ENCODE measurements at regions not wholly inside any gene's neighbourhood (a gene's known extent, or its start where the extent isn't known, plus 50 kb on each side); places are given as distances from the start of the nearest gene placed in this dataset.

DNA sequence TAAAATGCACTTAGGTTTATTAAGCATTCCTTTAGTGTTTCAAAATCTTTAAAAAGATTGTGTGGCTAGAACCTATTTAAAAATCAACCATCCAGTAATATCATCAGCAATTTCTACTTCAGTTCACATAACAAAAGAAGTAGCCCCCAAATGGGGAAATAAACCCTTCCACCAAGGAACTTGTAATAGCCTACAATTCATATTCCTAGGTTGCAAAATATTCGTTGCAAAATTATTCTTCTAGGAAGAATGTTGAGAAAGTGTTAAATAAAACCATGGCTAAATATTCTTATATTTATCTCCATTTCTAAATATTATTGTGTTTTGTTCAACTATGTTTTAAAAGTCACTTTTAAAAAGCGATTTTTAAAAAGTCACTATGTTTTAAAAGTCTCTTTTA is 177.9 kb upstream of the PRLR start:
- no peaks in the 10 kb centered on the region for H3K79me2 ChIP-seq (ENCODE audit: low read length)
- no peak overlapping the region for H3K27ac ChIP-seq (ENCODE audit: low read length)
- H2AFZ ChIP-seq (ENCODE audit: low read length) = no peak overlapping the region
- no peaks in the 10 kb centered on the region for H3K4me1 ChIP-seq (ENCODE audit: low read length)
- no peak overlapping the region for H3K9ac ChIP-seq (ENCODE audit: low read length)
- H3K4me3 ChIP-seq (ENCODE audit: low read length) = no peak overlapping the region
- H3K36me3 ChIP-seq (ENCODE audit: insufficient read depth, low read length) = no peaks in the 10 kb centered on the region
- H3K4me2 ChIP-seq (ENCODE audit: low read depth, low read length, poor library complexity, severe bottlenecking) = no peak overlapping the region
- H3K9me2 ChIP-seq (replicated peaks; ENCODE audit: insufficient read depth, low read length) = 0 out of 2 replicates have a peak, but pooled peaks cover 4% of the 10 kb centered on the region
- H3K9me3 ChIP-seq (ENCODE audit: low read length) = no peaks in the 10 kb centered on the region
- no peaks in the 10 kb centered on the region for H4K20me1 ChIP-seq (ENCODE audit: insufficient read depth, low read depth, low read length)
- no peak for DNase-seq
- no peaks in the 10 kb centered on the region for H3K27me3 ChIP-seq (ENCODE audit: low read length)

DNA sequence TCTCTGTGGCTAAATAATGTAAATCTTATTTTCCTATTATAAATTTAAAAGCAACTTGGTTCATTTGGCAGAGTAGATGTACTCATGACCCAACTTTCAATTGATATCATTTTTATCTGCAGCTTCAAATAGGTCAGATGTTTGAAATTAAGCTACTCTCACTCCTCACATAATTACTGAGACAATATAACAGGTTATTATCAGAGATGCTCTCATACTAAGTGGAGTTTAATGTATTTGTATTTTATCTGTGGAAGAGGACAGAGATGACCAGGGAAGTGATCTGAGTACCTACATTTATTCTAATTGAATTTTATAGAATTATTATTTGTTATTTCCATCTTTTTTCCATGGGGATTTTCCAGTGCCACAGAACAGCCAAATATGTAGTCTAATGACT is 177.4 kb upstream of the PRLR start:
- H4K20me1 ChIP-seq (ENCODE audit: insufficient read depth, low read depth, low read length) = no peaks in the 10 kb centered on the region
- no peak overlapping the region for H3K4me3 ChIP-seq (ENCODE audit: low read length)

DNA sequence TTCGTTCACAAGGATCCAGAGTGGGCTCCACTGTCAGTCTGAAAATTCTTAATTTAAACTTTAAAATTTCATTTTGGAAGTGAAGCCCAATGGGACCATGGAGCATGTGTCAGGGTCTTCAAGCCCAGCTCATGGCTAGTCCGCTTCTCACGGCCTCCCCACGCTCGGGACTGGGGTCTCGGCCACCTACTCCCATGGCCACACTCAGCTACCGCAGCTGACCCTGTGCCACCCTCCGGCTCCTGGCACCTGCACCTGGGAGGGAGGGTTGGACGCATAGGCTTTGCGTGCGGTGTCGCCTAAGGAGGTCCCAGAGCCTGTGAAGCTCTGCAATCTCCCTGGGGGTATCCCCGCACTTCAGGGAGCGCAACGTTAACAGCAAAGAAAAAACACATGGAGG is 175.7 kb upstream of the PRLR start:
- Histone ChIP-seq H3K9me3 (ENCODE audit: low read length) (no peaks in the 10 kb centered on the region), H3K4me2 (ENCODE audit: low read depth, low read length, poor library complexity, severe bottlenecking) (no peak overlapping the region)

More for the DNA sequence above, 177.4 kb upstream of the PRLR start:
- no peaks in the 10 kb centered on the region for H3K79me2 ChIP-seq (ENCODE audit: low read length)
- 0 out of 2 replicates have a peak, but pooled peaks cover 4% of the 10 kb centered on the region for H3K9me2 ChIP-seq (replicated peaks; ENCODE audit: insufficient read depth, low read length)
- H3K9ac ChIP-seq (ENCODE audit: low read length) = no peak overlapping the region
- H3K27ac ChIP-seq (ENCODE audit: low read length) = no peak overlapping the region
- no peaks in the 10 kb centered on the region for H3K9me3 ChIP-seq (ENCODE audit: low read length)
- no peaks in the 10 kb centered on the region for H3K36me3 ChIP-seq (ENCODE audit: insufficient read depth, low read length)
- DNase-seq = no peak
- no peaks in the 10 kb centered on the region for H3K4me1 ChIP-seq (ENCODE audit: low read length)
- H3K4me2 ChIP-seq (ENCODE audit: low read depth, low read length, poor library complexity, severe bottlenecking) = no peak overlapping the region
- H3K27me3 ChIP-seq (ENCODE audit: low read length) = no peaks in the 10 kb centered on the region
- no peak overlapping the region for H2AFZ ChIP-seq (ENCODE audit: low read length)

DNA sequence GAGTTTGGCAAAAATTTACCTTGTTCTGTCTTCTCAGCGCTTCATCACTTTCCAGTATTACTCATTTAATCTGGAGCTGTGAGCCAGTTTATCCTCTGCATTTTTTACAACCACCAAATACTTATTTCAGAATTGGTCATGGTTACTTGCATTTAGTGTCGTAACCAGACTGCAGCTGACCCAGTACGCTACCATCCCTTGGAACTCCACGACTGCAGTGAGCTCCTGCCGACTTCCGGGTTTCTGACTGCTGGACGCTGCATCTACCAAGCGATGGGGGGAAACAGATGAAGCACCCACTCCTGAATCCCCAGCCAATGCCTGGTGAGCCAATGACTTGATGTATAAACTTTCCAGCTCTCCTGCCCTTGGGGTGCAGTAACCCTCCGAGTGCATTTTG is 174.4 kb upstream of the PRLR start:
- no peaks in the 10 kb centered on the region for H3K27me3 ChIP-seq (ENCODE audit: low read length)
- no peaks in the 10 kb centered on the region for H3K36me3 ChIP-seq (ENCODE audit: insufficient read depth, low read length)
- no peak overlapping the region for H2AFZ ChIP-seq (ENCODE audit: low read length)
- no peak for DNase-seq
- no peaks in the 10 kb centered on the region for H4K20me1 ChIP-seq (ENCODE audit: insufficient read depth, low read depth, low read length)
- no peaks in the 10 kb centered on the region for H3K79me2 ChIP-seq (ENCODE audit: low read length)
- no peaks in the 10 kb centered on the region for H3K4me1 ChIP-seq (ENCODE audit: low read length)
- H3K27ac ChIP-seq (ENCODE audit: low read length) = no peak overlapping the region
- no peak overlapping the region for H3K4me3 ChIP-seq (ENCODE audit: low read length)
- H3K9me3 ChIP-seq (ENCODE audit: low read length) = no peaks in the 10 kb centered on the region
- no peak overlapping the region for H3K4me2 ChIP-seq (ENCODE audit: low read depth, low read length, poor library complexity, severe bottlenecking)
- H3K9me2 ChIP-seq (replicated peaks; ENCODE audit: insufficient read depth, low read length) = 0 out of 2 replicates have a peak, but pooled peaks cover 4% of the 10 kb centered on the region
- H3K9ac ChIP-seq (ENCODE audit: low read length) = no peak overlapping the region

More for the DNA sequence above, 175.7 kb upstream of the PRLR start:
- Histone ChIP-seq H3K4me1 (ENCODE audit: low read length) (no peaks in the 10 kb centered on the region), H3K4me3 (ENCODE audit: low read length) (no peak overlapping the region), H3K27me3 (ENCODE audit: low read length) (no peaks in the 10 kb centered on the region), H2AFZ (ENCODE audit: low read length) (no peak overlapping the region), H3K9ac (ENCODE audit: low read length) (no peak overlapping the region), H3K36me3 (ENCODE audit: insufficient read depth, low read length) (no peaks in the 10 kb centered on the region), H3K27ac (ENCODE audit: low read length) (no peak overlapping the region), H4K20me1 (ENCODE audit: insufficient read depth, low read depth, low read length) (no peaks in the 10 kb centered on the region), H3K79me2 (ENCODE audit: low read length) (no peaks in the 10 kb centered on the region), H3K9me2 (replicated peaks; ENCODE audit: insufficient read depth, low read length) (0 out of 2 replicates have a peak, but pooled peaks cover 4% of the 10 kb centered on the region)
- DNase-seq = no peak

DNA sequence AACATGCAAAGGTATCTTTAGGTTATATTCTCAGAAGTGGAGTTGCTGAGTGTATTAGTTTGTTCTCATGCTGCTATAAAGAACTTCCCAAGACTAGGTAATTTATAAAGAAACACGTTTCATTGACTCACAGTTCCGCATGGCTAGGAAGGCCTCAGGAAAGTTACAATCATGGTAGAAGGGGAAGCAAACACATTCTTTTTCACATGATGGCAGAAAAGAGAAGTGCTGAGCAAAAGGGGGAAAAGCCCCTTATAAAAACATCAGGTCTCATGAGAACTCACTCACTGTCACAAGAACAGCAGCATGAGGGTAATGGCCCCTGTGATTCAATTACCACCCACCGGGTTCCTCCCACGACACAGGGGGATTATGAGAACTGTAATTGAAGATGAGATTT is 163.6 kb upstream of the PRLR start:
- Histone ChIP-seq H3K4me1 (ENCODE audit: low read length) (no peaks in the 10 kb centered on the region), H3K9me3 (ENCODE audit: low read length) (no peaks in the 10 kb centered on the region), H3K9ac (ENCODE audit: low read length) (no peak overlapping the region), H3K4me2 (ENCODE audit: low read depth, low read length, poor library complexity, severe bottlenecking) (no peak overlapping the region), H3K27me3 (ENCODE audit: low read length) (no peaks in the 10 kb centered on the region), H4K20me1 (ENCODE audit: insufficient read depth, low read depth, low read length) (no peaks in the 10 kb centered on the region), H3K4me3 (ENCODE audit: low read length) (no peak overlapping the region), H3K27ac (ENCODE audit: low read length) (no peak overlapping the region), H3K36me3 (ENCODE audit: insufficient read depth, low read length) (no peaks in the 10 kb centered on the region), H3K9me2 (replicated peaks; ENCODE audit: insufficient read depth, low read length) (no peaks in the 10 kb centered on the region; the same call in 1 of the 2 replicates), H2AFZ (ENCODE audit: low read length) (no peak overlapping the region), H3K79me2 (ENCODE audit: low read length) (no peaks in the 10 kb centered on the region)
- DNase-seq = no peak

DNA sequence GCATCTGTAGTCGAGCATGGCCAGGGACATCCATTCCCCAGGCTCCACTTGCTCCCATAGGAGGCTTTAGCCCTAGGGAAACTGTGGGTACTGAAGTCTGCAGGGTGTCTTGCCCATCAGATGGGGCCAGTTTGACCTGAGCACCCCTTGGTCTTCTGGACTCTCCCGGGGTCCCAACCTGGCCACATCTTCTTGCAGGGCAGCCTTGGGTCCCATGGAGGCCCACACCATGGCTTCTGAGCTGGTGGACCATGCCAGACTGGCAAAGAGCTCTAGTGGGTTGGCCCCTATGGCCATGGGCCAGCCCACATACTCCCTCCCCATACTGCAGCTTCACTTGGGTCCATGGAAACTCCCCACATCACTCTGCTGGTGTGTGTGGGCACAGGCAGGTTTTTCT is 154.4 kb upstream of the PRLR start:
- H3K4me1 ChIP-seq (ENCODE audit: low read length) = no peaks in the 10 kb centered on the region
- H3K27ac ChIP-seq (ENCODE audit: low read length) = no peak overlapping the region
- no peak overlapping the region for H2AFZ ChIP-seq (ENCODE audit: low read length)
- DNase-seq = no peak
- no peaks in the 10 kb centered on the region for H3K36me3 ChIP-seq (ENCODE audit: insufficient read depth, low read length)
- no peaks in the 10 kb centered on the region for H3K9me2 ChIP-seq (replicated peaks; ENCODE audit: insufficient read depth, low read length)
- no peak overlapping the region for H3K4me3 ChIP-seq (ENCODE audit: low read length)
- H3K9ac ChIP-seq (ENCODE audit: low read length) = no peak overlapping the region
- H3K4me2 ChIP-seq (ENCODE audit: low read depth, low read length, poor library complexity, severe bottlenecking) = no peak overlapping the region
- H3K9me3 ChIP-seq (ENCODE audit: low read length) = no peaks in the 10 kb centered on the region
- H3K27me3 ChIP-seq (ENCODE audit: low read length) = no peaks in the 10 kb centered on the region
- no peaks in the 10 kb centered on the region for H4K20me1 ChIP-seq (ENCODE audit: insufficient read depth, low read depth, low read length)
- no peaks in the 10 kb centered on the region for H3K79me2 ChIP-seq (ENCODE audit: low read length)

GRCh38 chr5:35383041-35383440 is 152.8 kb upstream of the PRLR start:
- H4K20me1 ChIP-seq (ENCODE audit: insufficient read depth, low read depth, low read length) = no peaks in the 10 kb centered on the region
- H3K79me2 ChIP-seq (ENCODE audit: low read length) = no peaks in the 10 kb centered on the region
- H3K4me1 ChIP-seq (ENCODE audit: low read length) = no peaks in the 10 kb centered on the region
- no peaks in the 10 kb centered on the region for H3K27me3 ChIP-seq (ENCODE audit: low read length)
- H2AFZ ChIP-seq (ENCODE audit: low read length) = no peak overlapping the region
- H3K9me3 ChIP-seq (ENCODE audit: low read length) = no peaks in the 10 kb centered on the region
- no peak overlapping the region for H3K4me2 ChIP-seq (ENCODE audit: low read depth, low read length, poor library complexity, severe bottlenecking)
- no peaks in the 10 kb centered on the region for H3K36me3 ChIP-seq (ENCODE audit: insufficient read depth, low read length)
- H3K27ac ChIP-seq (ENCODE audit: low read length) = no peak overlapping the region
- no peak overlapping the region for H3K9ac ChIP-seq (ENCODE audit: low read length)
- no peak for DNase-seq
- no peaks in the 10 kb centered on the region for H3K9me2 ChIP-seq (replicated peaks; ENCODE audit: insufficient read depth, low read length)
- no peak overlapping the region for H3K4me3 ChIP-seq (ENCODE audit: low read length)

GRCh38 chr5:35377653-35378052 is 147.4 kb upstream of the PRLR start:
- H3K9me3 ChIP-seq (ENCODE audit: low read length) = no peaks in the 10 kb centered on the region
- H3K4me3 ChIP-seq (ENCODE audit: low read length) = no peak overlapping the region
- no peak for DNase-seq
- H4K20me1 ChIP-seq (ENCODE audit: insufficient read depth, low read depth, low read length) = no peaks in the 10 kb centered on the region
- no peaks in the 10 kb centered on the region for H3K9me2 ChIP-seq (replicated peaks; ENCODE audit: insufficient read depth, low read length)
- no peaks in the 10 kb centered on the region for H3K79me2 ChIP-seq (ENCODE audit: low read length)
- no peak overlapping the region for H3K27ac ChIP-seq (ENCODE audit: low read length)
- H3K4me1 ChIP-seq (ENCODE audit: low read length) = no peaks in the 10 kb centered on the region
- H3K4me2 ChIP-seq (ENCODE audit: low read depth, low read length, poor library complexity, severe bottlenecking) = no peak overlapping the region
- H2AFZ ChIP-seq (ENCODE audit: low read length) = no peak overlapping the region
- no peak overlapping the region for H3K9ac ChIP-seq (ENCODE audit: low read length)
- no peaks in the 10 kb centered on the region for H3K27me3 ChIP-seq (ENCODE audit: low read length)
- no peaks in the 10 kb centered on the region for H3K36me3 ChIP-seq (ENCODE audit: insufficient read depth, low read length)

DNA sequence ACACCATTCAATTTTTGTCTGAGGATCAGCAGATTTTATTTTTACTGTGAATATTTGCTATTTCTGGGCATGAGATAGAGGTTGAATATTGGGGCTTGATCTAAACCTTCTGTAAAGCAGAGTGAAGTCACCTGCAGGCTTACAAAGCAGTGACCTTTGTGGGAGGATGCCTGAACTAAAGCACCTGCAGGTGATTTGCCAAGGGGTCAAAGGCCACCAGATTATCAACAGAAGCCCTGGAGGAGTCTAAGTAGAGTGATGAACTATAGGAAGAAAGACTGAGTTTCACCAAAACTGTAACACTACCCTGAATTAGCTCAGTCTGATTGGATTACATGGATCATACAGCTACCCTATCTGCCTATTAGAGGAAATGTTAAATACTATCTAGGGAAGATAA is 144.3 kb upstream of the PRLR start:
- no peak overlapping the region for H3K4me3 ChIP-seq (ENCODE audit: low read length)
- no peaks in the 10 kb centered on the region for H4K20me1 ChIP-seq (ENCODE audit: insufficient read depth, low read depth, low read length)
- H3K27ac ChIP-seq (ENCODE audit: low read length) = no peak overlapping the region
- H3K27me3 ChIP-seq (ENCODE audit: low read length) = no peaks in the 10 kb centered on the region
- H3K4me1 ChIP-seq (ENCODE audit: low read length) = no peaks in the 10 kb centered on the region
- no peaks in the 10 kb centered on the region for H3K79me2 ChIP-seq (ENCODE audit: low read length)
- no peaks in the 10 kb centered on the region for H3K9me3 ChIP-seq (ENCODE audit: low read length)
- no peak overlapping the region for H3K4me2 ChIP-seq (ENCODE audit: low read depth, low read length, poor library complexity, severe bottlenecking)
- no peak overlapping the region for H2AFZ ChIP-seq (ENCODE audit: low read length)
- H3K9me2 ChIP-seq (replicated peaks; ENCODE audit: insufficient read depth, low read length) = no peaks in the 10 kb centered on the region
- no peak for DNase-seq
- no peak overlapping the region for H3K9ac ChIP-seq (ENCODE audit: low read length)
- no peaks in the 10 kb centered on the region for H3K36me3 ChIP-seq (ENCODE audit: insufficient read depth, low read length)

Measured in Karpas-422 (cell line).